ENCODE measurements at regions not wholly inside any gene's neighbourhood (a gene's known extent, or its start where the extent isn't known, plus 50 kb on each side); places are given as distances from the start of the nearest gene placed in this dataset.

GRCh38 chr20:22746957-22747356 lies 162.6 kb upstream of the FOXA2 start:
- H3K27me3 ChIP-seq (ENCODE audit: insufficient read depth, low read length): no peaks in the 10 kb centered on the region
- H3K14ac ChIP-seq (ENCODE audit: low read length): no peak overlapping the region
- H2AK5ac ChIP-seq (ENCODE audit: low read length): no peak overlapping the region
- no peaks in the 10 kb centered on the region for H3K4me1 ChIP-seq (ENCODE audit: control insufficient read depth in 1 of 2, insufficient read depth in 2 of 2, low read length in 2 of 2)
- H2BK12ac ChIP-seq (ENCODE audit: low read length): no peak overlapping the region
- H3K4me2 ChIP-seq (ENCODE audit: low read length): no peak overlapping the region
- WGBS (ENCODE audit: extremely low coverage, insufficient coverage, insufficient read length): no CpG with 5 or more reads among the region's 5 CpGs
- H3K4ac ChIP-seq (ENCODE audit: low read depth, low read length): no peak overlapping the region
- no peaks in the 10 kb centered on the region for H3K79me1 ChIP-seq (ENCODE audit: low read length)
- H3K9ac ChIP-seq (ENCODE audit: low read length): no peak overlapping the region
- H4K91ac ChIP-seq (ENCODE audit: low read depth, low read length): no peak overlapping the region
- H4K12ac ChIP-seq (ENCODE audit: low read depth, low read length): no peak overlapping the region
- H3K18ac ChIP-seq (ENCODE audit: low read length): no peak overlapping the region
- H3K23ac ChIP-seq (ENCODE audit: low read length): no peak overlapping the region
- no peak overlapping the region for H3K27ac ChIP-seq (ENCODE audit: low read depth, low read length)
- no peaks in the 10 kb centered on the region for H3K79me2 ChIP-seq (ENCODE audit: control insufficient read depth, insufficient read depth, low read length, poor library complexity)
- no peak for DNase-seq
- no peaks in the 10 kb centered on the region for H3K36me3 ChIP-seq (ENCODE audit: control insufficient read depth in 1 of 2, insufficient read depth in 2 of 2, low read length in 2 of 2)
- H4K8ac ChIP-seq (ENCODE audit: low read depth, low read length): no peak overlapping the region
- H2BK120ac ChIP-seq (ENCODE audit: insufficient read depth, low read length, poor library complexity): no peak overlapping the region
- H3K9me3 ChIP-seq (ENCODE audit: insufficient read depth, low read depth, low read length): peaks cover 4% of the 10 kb centered on the region
- no peak overlapping the region for H2BK5ac ChIP-seq (ENCODE audit: low read depth, low read length, poor library complexity)
- no peak overlapping the region for H2AFZ ChIP-seq (ENCODE audit: insufficient read depth, low read length, poor library complexity)
- H3K4me3 ChIP-seq (ENCODE audit: low read depth, low read length): no peak overlapping the region

- Histone ChIP-seq H4K91ac (ENCODE audit: low read depth, low read length) (no peak overlapping the region), H3K4me3 (ENCODE audit: low read depth, low read length) (no peak overlapping the region), H3K27ac (ENCODE audit: low read depth, low read length) (no peak overlapping the region), H2AFZ (ENCODE audit: insufficient read depth, low read length, poor library complexity) (no peak overlapping the region), H3K79me2 (ENCODE audit: control insufficient read depth, insufficient read depth, low read length, poor library complexity) (no peaks in the 10 kb centered on the region), H3K4me1 (ENCODE audit: control insufficient read depth in 1 of 2, insufficient read depth in 2 of 2, low read length in 2 of 2) (peaks cover 0 to under 1% of the 10 kb centered on the region in 2 experiments), H3K23ac (ENCODE audit: low read length) (no peak overlapping the region), H3K27me3 (ENCODE audit: insufficient read depth, low read length) (no peaks in the 10 kb centered on the region), H3K36me3 (ENCODE audit: control insufficient read depth in 1 of 2, insufficient read depth in 2 of 2, low read length in 2 of 2) (no peaks in the 10 kb centered on the region), H4K8ac (ENCODE audit: low read depth, low read length) (no peak overlapping the region), H3K9me3 (ENCODE audit: insufficient read depth, low read depth, low read length) (peaks cover 5% of the 10 kb centered on the region), H3K79me1 (ENCODE audit: low read length) (no peaks in the 10 kb centered on the region), H3K4me2 (ENCODE audit: low read length) (no peak overlapping the region), H3K18ac (ENCODE audit: low read length) (no peak overlapping the region), H2AK5ac (ENCODE audit: low read length) (no peak overlapping the region), H2BK5ac (ENCODE audit: low read depth, low read length, poor library complexity) (no peak overlapping the region), H3K9ac (ENCODE audit: low read length) (no peak overlapping the region), H2BK120ac (ENCODE audit: insufficient read depth, low read length, poor library complexity) (no peak overlapping the region), H4K12ac (ENCODE audit: low read depth, low read length) (no peak overlapping the region), H2BK12ac (ENCODE audit: low read length) (no peak overlapping the region), H3K4ac (ENCODE audit: low read depth, low read length) (no peak overlapping the region), H3K14ac (ENCODE audit: low read length) (no peak overlapping the region)
- no peak for DNase-seq
- WGBS (ENCODE audit: extremely low coverage, insufficient coverage, insufficient read length): no CpG with 5 or more reads among the region's 1 CpG
These were observed 168.0 kb upstream of the FOXA2 start for GRCh38 chr20:22752324-22752723.

GRCh38 chr20:22757424-22758183 lies 173.2 kb upstream of the FOXA2 start:
- Histone ChIP-seq H3K9ac (ENCODE audit: low read length) (no peak overlapping the region), H2AFZ (ENCODE audit: insufficient read depth, low read length, poor library complexity) (no peak overlapping the region), H3K79me2 (ENCODE audit: control insufficient read depth, insufficient read depth, low read length, poor library complexity) (no peaks in the 10 kb centered on the region), H3K4me3 (ENCODE audit: low read depth, low read length) (no peak overlapping the region), H2AK5ac (ENCODE audit: low read length) (no peak overlapping the region), H3K14ac (ENCODE audit: low read length) (no peak overlapping the region), H3K27ac (ENCODE audit: low read depth, low read length) (no peak overlapping the region), H3K27me3 (ENCODE audit: insufficient read depth, low read length) (no peaks in the 10 kb centered on the region), H3K4me1 (ENCODE audit: control insufficient read depth in 1 of 2, insufficient read depth in 2 of 2, low read length in 2 of 2) (peaks cover 1 to 10% of the 10 kb centered on the region in 2 experiments), H3K4me2 (ENCODE audit: low read length) (no peak overlapping the region), H2BK12ac (ENCODE audit: low read length) (no peak overlapping the region), H4K8ac (ENCODE audit: low read depth, low read length) (no peak overlapping the region), H4K12ac (ENCODE audit: low read depth, low read length) (no peak overlapping the region), H4K91ac (ENCODE audit: low read depth, low read length) (no peak overlapping the region), H3K79me1 (ENCODE audit: low read length) (peaks cover 4% of the 10 kb centered on the region), H2BK5ac (ENCODE audit: low read depth, low read length, poor library complexity) (no peak overlapping the region), H3K23ac (ENCODE audit: low read length) (no peak overlapping the region), H3K9me3 (ENCODE audit: insufficient read depth, low read depth, low read length) (peaks cover 3% of the 10 kb centered on the region), H2BK120ac (ENCODE audit: insufficient read depth, low read length, poor library complexity) (no peak overlapping the region), H3K36me3 (ENCODE audit: control insufficient read depth in 1 of 2, insufficient read depth in 2 of 2, low read length in 2 of 2) (no peaks in the 10 kb centered on the region), H3K4ac (ENCODE audit: low read depth, low read length) (no peak overlapping the region), H3K18ac (ENCODE audit: low read length) (no peak overlapping the region)
- WGBS (ENCODE audit: extremely low coverage, insufficient coverage, insufficient read length): no CpG with 5 or more reads among the region's 10 CpGs
- peak; percentile 11 to 26 for DNase-seq

- H2BK120ac ChIP-seq (ENCODE audit: insufficient read depth, low read length, poor library complexity): no peak overlapping the region
- H2AK5ac ChIP-seq (ENCODE audit: low read length): no peak overlapping the region
- no peak overlapping the region for H3K4me3 ChIP-seq (ENCODE audit: low read depth, low read length)
- H3K9ac ChIP-seq (ENCODE audit: low read length): no peak overlapping the region
- no peak overlapping the region for H3K4ac ChIP-seq (ENCODE audit: low read depth, low read length)
- H3K27ac ChIP-seq (ENCODE audit: low read depth, low read length): no peak overlapping the region
- no peak overlapping the region for H4K91ac ChIP-seq (ENCODE audit: low read depth, low read length)
- H3K14ac ChIP-seq (ENCODE audit: low read length): no peak overlapping the region
- no peak overlapping the region for H2BK12ac ChIP-seq (ENCODE audit: low read length)
- DNase-seq: no peak
- H3K36me3 ChIP-seq (ENCODE audit: control insufficient read depth in 1 of 2, insufficient read depth in 2 of 2, low read length in 2 of 2): no peaks in the 10 kb centered on the region
- H3K79me1 ChIP-seq (ENCODE audit: low read length): peaks cover 10% of the 10 kb centered on the region
- H3K23ac ChIP-seq (ENCODE audit: low read length): no peak overlapping the region
- no peak overlapping the region for H2BK5ac ChIP-seq (ENCODE audit: low read depth, low read length, poor library complexity)
- no peak overlapping the region for H4K8ac ChIP-seq (ENCODE audit: low read depth, low read length)
- H3K9me3 ChIP-seq (ENCODE audit: insufficient read depth, low read depth, low read length): peaks cover 5% of the 10 kb centered on the region
- peaks cover 12 to 21% of the 10 kb centered on the region in 2 experiments for H3K4me1 ChIP-seq (ENCODE audit: control insufficient read depth in 1 of 2, insufficient read depth in 2 of 2, low read length in 2 of 2)
- H3K79me2 ChIP-seq (ENCODE audit: control insufficient read depth, insufficient read depth, low read length, poor library complexity): no peaks in the 10 kb centered on the region
- no peak overlapping the region for H2AFZ ChIP-seq (ENCODE audit: insufficient read depth, low read length, poor library complexity)
- no peak overlapping the region for H4K12ac ChIP-seq (ENCODE audit: low read depth, low read length)
- no peak overlapping the region for H3K18ac ChIP-seq (ENCODE audit: low read length)
- no peak overlapping the region for H3K4me2 ChIP-seq (ENCODE audit: low read length)
- no CpG with 5 or more reads among the region's 3 CpGs for WGBS (ENCODE audit: extremely low coverage, insufficient coverage, insufficient read length)
- no peaks in the 10 kb centered on the region for H3K27me3 ChIP-seq (ENCODE audit: insufficient read depth, low read length)
These were observed 174.4 kb upstream of the FOXA2 start for GRCh38 chr20:22758815-22759214.
